Breast epithelium (tissue), 4 donors: ENCODE measurements at regions not wholly inside any gene's neighbourhood (a gene's known extent, or its start where the extent isn't known, plus 50 kb on each side); places are given as distances from the start of the nearest gene placed in this dataset.

Source experiments
- DNase-seq, 2 donors: peaks; one replicate each; pipeline ENCODE4 v3.0.0-alpha.2; 2019; ENCODE audit warnings: low spot score in 2 of 2
- H3K27ac ChIP-seq, 2 donors: fragments of 200-600 bp; sonication (generic) in 1 of 2; one replicate each; pipeline ENCODE4 v1.5.1; 2016 to 2019; ENCODE audit warnings: mild to moderate bottlenecking in 1 of 2
- H3K27me3 ChIP-seq, 2 donors: fragments of 200-600 bp; sonication (generic) in 1 of 2; one replicate each; pipeline versions ENCODE4 v1.5.1 to v1.6.0; 2017 to 2019; ENCODE audit warnings: control low read depth in 1 of 2, mild to moderate bottlenecking in 1 of 2
- H3K36me3 ChIP-seq: fragments of 200-600 bp; one replicate; pipeline ENCODE4 v1.5.1; 2019
- H3K4me1 ChIP-seq, 2 donors: fragments of 200-600 bp; sonication (generic); one replicate each; pipeline ENCODE4 v1.5.1; 2016 to 2019; ENCODE audit warnings: control low read depth in 1 of 2
- H3K4me3 ChIP-seq, 3 donors: fragments of 200-600 bp; sonication (generic); 1 replicate in 2 of 3; 2 replicates in 1 of 3; pipeline ENCODE4 v1.5.1; 2016 to 2019; ENCODE audit warnings: mild to moderate bottlenecking in 3 of 3, moderate library complexity in 2 of 3
- H3K9me3 ChIP-seq, 2 donors: fragments of 200-600 bp; sonication (generic) in 1 of 2; one replicate each; pipeline ENCODE4 v1.5.1; 2016 to 2019; ENCODE audit warnings: control low read depth in 1 of 2
- CTCF ChIP-seq, 3 donors: fragments of 450-650 bp; IDR thresholded peaks; one replicate each; pipeline ENCODE4 v1.5.1; 2016 to 2017; ENCODE audit warnings: antibody characterized with exemption in 3 of 3, mild to moderate bottlenecking in 3 of 3, moderate library complexity in 3 of 3
- POLR2A ChIP-seq: fragments of 450-650 bp; IDR thresholded peaks from one replicate; pipeline ENCODE4 v1.6.1; 2016; ENCODE audit warnings: antibody characterized with exemption, mild to moderate bottlenecking, moderate library complexity
- POLR2AphosphoS5 ChIP-seq, 3 donors: sonication (generic); formaldehyde crosslinking; IDR thresholded peaks; one replicate each; pipeline ENCODE4 v1.6.1; 2017; ENCODE audit warnings: antibody characterized with exemption in 3 of 3
- intact Hi-C: fragments of 100-400 bp; cut with DNase I; formaldehyde crosslinking; loops from one replicate; pipeline ENCODE4 v1.15.1; 2023; ENCODE audit warnings: low total_unique reads

DNA sequence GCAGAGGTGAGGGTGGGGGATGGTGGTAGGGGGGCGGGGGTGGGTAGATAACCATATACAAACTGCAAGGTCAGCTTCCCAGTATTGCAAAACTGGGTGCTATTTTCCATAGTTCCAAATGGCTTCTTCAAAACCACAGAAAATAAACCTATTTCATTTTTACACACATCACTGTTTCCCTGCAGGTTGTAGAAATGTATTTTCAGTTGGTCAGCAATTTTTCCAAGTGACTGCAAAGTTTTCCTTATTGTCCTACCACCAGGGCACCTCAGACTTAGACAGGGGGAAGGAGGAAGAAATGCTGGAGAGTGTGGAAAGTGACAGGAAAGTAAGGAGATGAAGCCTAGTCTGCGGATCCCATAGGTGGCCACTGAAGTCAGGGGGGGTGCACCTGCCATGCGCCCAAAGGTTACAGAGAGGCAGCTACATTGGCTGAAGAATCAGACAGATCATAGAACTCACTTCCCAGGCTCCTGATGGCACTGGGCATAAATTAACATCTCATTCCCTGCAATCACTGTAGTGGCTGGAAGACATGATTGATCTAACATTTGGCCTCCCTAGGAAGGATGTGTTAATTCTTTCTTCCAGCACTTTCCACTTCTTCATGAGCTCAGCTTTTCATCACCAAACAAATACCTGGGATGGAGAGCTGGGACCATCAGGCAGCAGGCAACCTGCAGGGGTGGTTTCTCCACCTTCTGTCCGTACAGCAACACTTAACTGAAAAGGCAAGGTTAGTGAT, 402.0 kb downstream of the HNRNPD start:
- no peak for DNase-seq
- no peaks in the 10 kb centered on the region for H3K4me1 ChIP-seq
- no peaks in the 10 kb centered on the region for H3K36me3 ChIP-seq
- no peaks in the 10 kb centered on the region for H3K27me3 ChIP-seq
- no peaks in the 10 kb centered on the region for H3K9me3 ChIP-seq
- H3K4me3 ChIP-seq: no peak overlapping the region
- TF ChIP-seq POLR2AphosphoS5 (IDR thresholded peaks at IDR 0.05): no peak
- TF ChIP-seq POLR2A: no peak
- TF ChIP-seq CTCF (IDR thresholded peaks at IDR 0.05): no peak
- no peak overlapping the region for H3K27ac ChIP-seq
- intact Hi-C loops: no loop called here

- H3K4me3 ChIP-seq: no peak overlapping the region
- no peaks in the 10 kb centered on the region for H3K27me3 ChIP-seq
- H3K4me1 ChIP-seq: no peaks in the 10 kb centered on the region
- H3K36me3 ChIP-seq: no peaks in the 10 kb centered on the region
- TF ChIP-seq POLR2AphosphoS5 (IDR thresholded peaks at IDR 0.05): no peak
- no peak for TF ChIP-seq CTCF (IDR thresholded peaks at IDR 0.05)
- TF ChIP-seq POLR2A: no peak
- no peaks in the 10 kb centered on the region for H3K9me3 ChIP-seq
- intact Hi-C loops: no loop called here
- no peak for DNase-seq
- no peak overlapping the region for H3K27ac ChIP-seq
Observed at GRCh38 chr4:81971061-81971460, 402.7 kb downstream of the HNRNPD start.

DNA sequence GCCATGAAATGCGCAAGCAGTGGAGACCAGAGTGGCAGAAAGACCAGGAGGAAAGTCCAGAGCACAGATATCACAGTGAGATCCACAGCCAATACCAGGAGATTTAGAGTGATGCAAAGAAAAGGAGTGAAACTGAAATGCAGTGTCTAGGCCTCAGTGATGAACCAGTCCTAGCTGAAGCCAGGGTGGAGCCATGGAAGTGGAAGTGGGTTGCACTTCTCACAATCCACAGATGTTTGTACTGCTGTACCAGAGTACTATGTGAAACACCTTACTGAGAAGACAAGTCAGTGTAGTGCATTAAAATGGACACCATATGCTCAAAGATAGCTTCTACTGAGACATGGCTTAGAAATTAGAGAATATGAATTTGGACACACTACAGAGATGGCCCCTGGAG, 403.3 kb downstream of the HNRNPD start:
- DNase-seq: no peak
- H3K36me3 ChIP-seq: no peaks in the 10 kb centered on the region
- no peaks in the 10 kb centered on the region for H3K4me1 ChIP-seq
- no peaks in the 10 kb centered on the region for H3K9me3 ChIP-seq
- H3K27ac ChIP-seq: no peak overlapping the region
- TF ChIP-seq POLR2A: no peak
- TF ChIP-seq CTCF (IDR thresholded peaks at IDR 0.05): no peak
- no peak for TF ChIP-seq POLR2AphosphoS5 (IDR thresholded peaks at IDR 0.05)
- intact Hi-C loops: no loop called here
- H3K27me3 ChIP-seq: no peaks in the 10 kb centered on the region
- H3K4me3 ChIP-seq: no peak overlapping the region

DNA sequence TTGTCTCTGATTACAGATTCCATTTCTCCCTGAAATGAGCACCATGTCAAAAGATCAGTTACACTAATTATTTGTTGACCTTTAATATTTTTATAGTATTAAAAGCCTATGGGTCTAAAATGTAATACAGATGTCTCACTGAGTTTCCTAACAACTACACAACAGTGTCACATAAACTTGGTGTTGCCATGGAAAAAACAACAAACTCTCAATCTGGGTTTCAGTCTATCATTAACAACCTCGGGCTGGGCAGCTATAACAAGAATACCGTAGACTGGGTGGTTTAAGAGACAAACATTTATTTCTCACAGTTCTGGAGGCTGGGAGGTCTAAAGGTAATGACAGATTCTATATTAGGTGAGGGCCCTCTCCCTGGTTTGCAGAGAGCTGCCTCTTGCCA, 407.1 kb downstream of the HNRNPD start:
- no peak overlapping the region for H3K27ac ChIP-seq
- intact Hi-C loops: no loop called here
- no peak for TF ChIP-seq POLR2A
- no peak for DNase-seq
- H3K4me1 ChIP-seq: no peaks in the 10 kb centered on the region
- H3K4me3 ChIP-seq: no peak overlapping the region
- H3K36me3 ChIP-seq: no peaks in the 10 kb centered on the region
- H3K9me3 ChIP-seq: no peaks in the 10 kb centered on the region
- no peaks in the 10 kb centered on the region for H3K27me3 ChIP-seq

DNA sequence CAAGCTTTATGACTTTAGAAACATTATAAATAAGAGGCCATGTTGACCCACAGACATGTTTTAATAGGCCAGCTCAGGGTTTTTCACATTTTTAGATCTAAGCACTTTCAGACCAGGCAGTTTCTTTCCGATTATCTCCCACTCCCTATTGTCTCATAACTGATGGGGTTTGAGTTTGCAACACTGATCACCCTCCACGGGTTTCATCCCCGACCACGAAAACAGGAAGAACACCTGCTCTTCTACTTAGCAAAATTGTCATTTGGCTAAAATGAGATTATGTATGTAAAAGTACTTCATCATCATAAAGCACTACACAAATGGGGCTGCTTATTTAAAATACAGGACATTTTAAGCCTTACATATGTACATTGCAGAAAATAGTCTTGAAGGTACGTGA, 407.9 kb downstream of the HNRNPD start:
- H3K27ac ChIP-seq: no peak overlapping the region
- H3K9me3 ChIP-seq: no peaks in the 10 kb centered on the region
- H3K4me1 ChIP-seq: no peaks in the 10 kb centered on the region
- intact Hi-C loops: no loop called here
- no peak for DNase-seq
- H3K27me3 ChIP-seq: no peaks in the 10 kb centered on the region
- TF ChIP-seq POLR2AphosphoS5 (IDR thresholded peaks at IDR 0.05) (no peak), POLR2A (no peak)
- no peak overlapping the region for H3K4me3 ChIP-seq
- H3K36me3 ChIP-seq: no peaks in the 10 kb centered on the region

DNA sequence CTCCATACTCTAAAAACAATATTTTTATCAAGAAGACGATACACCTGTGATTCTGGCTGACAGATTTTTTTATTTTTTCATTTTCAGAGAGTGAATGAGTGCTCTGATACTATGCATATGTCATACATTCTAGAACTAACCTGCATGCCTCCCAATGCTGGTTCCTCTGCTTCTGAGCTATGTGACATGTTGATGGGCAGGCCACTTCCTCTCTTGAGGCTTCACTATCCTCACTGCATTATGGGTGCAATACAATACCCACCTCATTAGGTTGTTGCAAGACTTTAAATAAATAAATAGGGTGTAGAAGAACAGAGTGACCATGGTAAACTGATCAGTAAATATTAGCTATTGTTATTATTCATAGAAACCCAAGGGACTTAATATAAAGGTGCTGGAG, 408.3 kb downstream of the HNRNPD start:
- Histone ChIP-seq H3K27me3 (no peaks in the 10 kb centered on the region), H3K36me3 (no peaks in the 10 kb centered on the region), H3K4me1 (no peaks in the 10 kb centered on the region), H3K27ac (no peak overlapping the region), H3K9me3 (no peaks in the 10 kb centered on the region), H3K4me3 (no peak overlapping the region)
- DNase-seq: no peak
- TF ChIP-seq POLR2A: no peak
- TF ChIP-seq POLR2AphosphoS5 (IDR thresholded peaks at IDR 0.05): no peak
- TF ChIP-seq CTCF (IDR thresholded peaks at IDR 0.05): no peak
- intact Hi-C loops: no loop called here
